Colonic mucosa (tissue), 4 donors: ENCODE measurements at regions not wholly inside any gene's neighbourhood (a gene's known extent, or its start where the extent isn't known, plus 50 kb on each side); places are given as distances from the start of the nearest gene placed in this dataset.

Experiments
- DNase-seq: peaks from one replicate; pipeline ENCODE4 v3.0.0-alpha.2; 2020
- H3K27ac ChIP-seq: fragments of 200-600 bp; one replicate; pipeline ENCODE4 v1.8.0; 2021
- H3K27me3 ChIP-seq: fragments of 200-600 bp; one replicate; pipeline ENCODE4 v1.8.0; 2021
- H3K36me3 ChIP-seq: fragments of 200-600 bp; one replicate; pipeline ENCODE4 v1.8.0; 2021
- H3K4me1 ChIP-seq: fragments of 200-600 bp; one replicate; pipeline ENCODE4 v1.8.0; 2021; ENCODE audit warnings: mild to moderate bottlenecking
- H3K4me3 ChIP-seq: fragments of 200-600 bp; one replicate; pipeline ENCODE4 v1.8.0; 2021
- H3K9ac ChIP-seq, 2 donors: one replicate each; pipeline ENCODE4 v1.7.0; 2013; ENCODE audit warnings: control low read depth in 2 of 2, low read depth in 2 of 2, low read length in 2 of 2
- H3K9me3 ChIP-seq: fragments of 200-600 bp; one replicate; pipeline ENCODE4 v1.8.0; 2021
- CTCF ChIP-seq: fragments of 200-600 bp; IDR thresholded peaks from one replicate; pipeline ENCODE4 v1.8.0; 2022; ENCODE audit warnings: antibody characterized with exemption, mild to moderate bottlenecking
- intact Hi-C: fragments of 100-400 bp; cut with DNase I; formaldehyde crosslinking; loops from one replicate; pipeline ENCODE4 v1.14.1; 2022
- donor health status: healthy.
- donor health status: DM: no; HTN: no; CAD: no.
- donor health status: DM: no; HTN: no; CAD: no.

GRCh38 chr12:18849080-18849479 lies 111.2 kb downstream of the CAPZA3 start:
- H3K27ac ChIP-seq, result no peak overlapping the region
- TF ChIP-seq CTCF, result no peak
- H3K9me3 ChIP-seq, result no peaks in the 10 kb centered on the region
- no peak for DNase-seq
- H3K36me3 ChIP-seq, result no peaks in the 10 kb centered on the region
- H3K9ac ChIP-seq, result no peak overlapping the region
- no peaks in the 10 kb centered on the region for H3K27me3 ChIP-seq
- intact Hi-C loops, result no loop called here
- no peak overlapping the region for H3K4me3 ChIP-seq
- no peaks in the 10 kb centered on the region for H3K4me1 ChIP-seq

GRCh38 chr12:18849761-18850160 lies 111.8 kb downstream of the CAPZA3 start:
- TF ChIP-seq CTCF, result no peak
- no peaks in the 10 kb centered on the region for H3K9me3 ChIP-seq
- no peaks in the 10 kb centered on the region for H3K36me3 ChIP-seq
- H3K9ac ChIP-seq, result no peak overlapping the region
- H3K27me3 ChIP-seq, result no peaks in the 10 kb centered on the region
- no peak for DNase-seq
- no peaks in the 10 kb centered on the region for H3K4me1 ChIP-seq
- no peak overlapping the region for H3K4me3 ChIP-seq
- intact Hi-C loops, result no loop called here
- H3K27ac ChIP-seq, result no peak overlapping the region

GRCh38 chr12:18850752-18851151 lies 112.8 kb downstream of the CAPZA3 start:
- Histone ChIP-seq H3K9me3 (no peaks in the 10 kb centered on the region), H3K27me3 (no peaks in the 10 kb centered on the region), H3K4me3 (no peak overlapping the region), H3K9ac (no peak overlapping the region), H3K4me1 (no peaks in the 10 kb centered on the region), H3K27ac (no peak overlapping the region), H3K36me3 (no peaks in the 10 kb centered on the region)
- no peak for TF ChIP-seq CTCF
- DNase-seq, result no peak
- intact Hi-C loops, result no loop called here

GRCh38 chr12:18851271-18851670 lies 113.4 kb downstream of the CAPZA3 start:
- Histone ChIP-seq H3K27me3 (no peaks in the 10 kb centered on the region), H3K4me3 (no peak overlapping the region), H3K36me3 (no peaks in the 10 kb centered on the region), H3K4me1 (no peaks in the 10 kb centered on the region), H3K27ac (no peak overlapping the region), H3K9me3 (no peaks in the 10 kb centered on the region), H3K9ac (no peak overlapping the region)
- DNase-seq, result no peak
- intact Hi-C loops, result no loop called here
- no peak for TF ChIP-seq CTCF

GRCh38 chr12:18853570-18854366 lies 115.8 kb downstream of the CAPZA3 start:
- no peaks in the 10 kb centered on the region for H3K9me3 ChIP-seq
- H3K36me3 ChIP-seq, result no peaks in the 10 kb centered on the region
- H3K4me3 ChIP-seq, result no peak overlapping the region
- H3K4me1 ChIP-seq, result no peaks in the 10 kb centered on the region
- H3K9ac ChIP-seq, result no peak overlapping the region
- DNase-seq, result no peak
- H3K27me3 ChIP-seq, result no peaks in the 10 kb centered on the region
- intact Hi-C loops, result no loop called here
- TF ChIP-seq CTCF, result no peak
- H3K27ac ChIP-seq, result no peak overlapping the region
